A673 (cell line): ENCODE measurements at regions not wholly inside any gene's neighbourhood (a gene's known extent, or its start where the extent isn't known, plus 50 kb on each side); places are given as distances from the start of the nearest gene placed in this dataset.

Experiments used
- CTCF ChIP-seq: fragments of 300-800, 200-600 bp; sonication (generic); conservative IDR thresholded peaks from 2 replicates; pipeline ENCODE4 v1.5.1; 2017; ENCODE audit warnings: low read depth, mild to moderate bottlenecking, antibody characterized with exemption, low read length, moderate library complexity, mixed read lengths
- EZH2 ChIP-seq: fragments of 200-600 bp; sonication (generic); IDR thresholded peaks from 2 replicates; pipeline ENCODE4 v1.6.1; 2017; ENCODE audit warnings: borderline replicate concordance, low read depth, mild to moderate bottlenecking, mixed read lengths, antibody characterized with exemption, low read length; ENCODE audit not compliant: poor library complexity, severe bottlenecking

- TF ChIP-seq CTCF (no peak), EZH2 (no peak)
Measured at GRCh38 chr5:116944183-116944582, 369.6 kb upstream of the SEMA6A start.
